GM18870 (cell line): ENCODE measurements at regions not wholly inside any gene's neighbourhood (a gene's known extent, or its start where the extent isn't known, plus 50 kb on each side); places are given as distances from the start of the nearest gene placed in this dataset.

ENCODE experiments used
- ATAC-seq: cut with Tn5 transposase; IDR thresholded peaks from one replicate; pipeline ENCODE4 v1.9.1; 2021; ENCODE audit warnings: moderate library complexity; ENCODE audit not compliant: unreplicated experiment

GRCh38 chr12:118467641-118468305, 91.4 kb downstream of the SUDS3 start:
- no peak for ATAC-seq

DNA sequence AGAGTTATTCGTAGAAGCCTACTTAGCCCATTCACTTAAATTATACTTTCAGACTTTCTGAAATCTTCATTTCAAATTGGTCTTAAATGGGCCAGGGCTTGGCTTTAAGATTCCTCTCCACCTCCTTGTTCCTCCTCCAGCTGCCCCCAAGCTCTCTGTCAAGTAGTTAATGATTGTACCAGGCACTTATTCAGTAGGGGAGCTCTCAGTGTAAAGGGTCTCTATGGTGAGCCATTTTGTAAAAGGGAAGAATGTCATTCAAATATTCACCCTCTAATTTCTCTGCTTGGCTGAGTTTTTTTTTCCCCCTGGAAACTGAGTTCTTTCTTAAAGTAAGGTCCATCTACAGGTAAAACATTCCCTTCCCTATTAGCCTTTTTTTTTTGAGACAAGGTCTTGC, 96.6 kb downstream of the SUDS3 start:
- no peak for ATAC-seq

DNA sequence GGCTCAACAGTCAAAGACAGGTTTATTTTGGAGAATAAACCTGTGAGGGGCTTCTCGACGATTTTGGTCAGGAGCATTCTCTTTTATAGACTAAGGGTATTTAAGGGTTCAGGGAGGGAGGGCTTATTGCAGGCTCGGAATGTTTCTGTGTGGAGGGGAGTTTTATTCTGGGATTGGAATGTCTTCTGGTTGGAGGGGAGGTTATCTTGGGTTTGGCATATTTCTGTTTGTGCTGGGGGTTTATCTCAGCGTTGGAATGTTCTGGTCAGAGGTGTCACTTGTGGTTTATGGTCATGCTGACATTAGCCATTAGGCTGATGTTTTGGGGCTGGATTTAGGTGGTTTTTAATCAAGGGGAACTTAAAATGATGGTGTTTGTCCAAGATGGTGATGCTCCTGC, 103.9 kb downstream of the SUDS3 start:
- ATAC-seq: no peak

GRCh38 chr12:118488034-118488433, 111.7 kb downstream of the SUDS3 start:
- no peak for ATAC-seq

DNA sequence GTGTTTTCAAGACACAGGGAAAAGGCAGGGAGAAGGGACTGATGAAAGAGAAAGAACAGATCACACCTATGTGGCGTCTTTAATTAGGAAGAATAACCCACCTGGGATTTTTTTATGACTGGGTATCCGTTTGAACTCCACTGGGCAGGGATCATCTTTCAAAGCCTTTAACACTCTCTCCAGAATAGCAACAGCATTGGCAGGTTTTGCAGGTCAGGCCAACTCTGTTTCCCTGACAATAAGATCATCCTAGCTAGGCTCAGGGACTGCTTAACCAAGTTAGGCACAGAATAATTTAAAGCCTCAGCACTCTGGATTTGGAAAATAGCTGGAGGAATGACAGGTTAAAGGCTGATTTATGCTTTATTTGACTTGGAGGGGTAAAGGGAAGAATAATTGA, 117.6 kb downstream of the SUDS3 start:
- ATAC-seq: no peak

GRCh38 chr12:118494776-118495175, 118.4 kb downstream of the SUDS3 start:
- no peak for ATAC-seq

DNA sequence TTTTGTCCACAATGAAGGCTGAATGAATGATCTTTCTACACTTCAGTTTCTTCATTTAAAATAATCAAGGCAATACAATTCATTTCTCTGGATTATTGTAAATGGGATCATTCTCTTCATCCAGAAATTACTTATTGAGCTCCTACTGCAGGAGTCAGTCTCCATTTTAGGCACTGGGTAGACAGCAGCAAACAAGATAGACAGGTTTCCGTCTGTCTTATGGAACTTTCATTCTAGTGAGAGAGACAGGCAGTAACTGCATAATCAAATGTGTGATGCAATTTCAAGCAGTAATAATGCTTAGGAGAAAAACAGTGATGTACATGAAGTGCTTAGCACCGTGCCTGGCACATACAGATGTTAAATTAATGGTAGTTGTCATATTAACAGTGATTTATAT, 118.9 kb downstream of the SUDS3 start:
- no peak for ATAC-seq

DNA sequence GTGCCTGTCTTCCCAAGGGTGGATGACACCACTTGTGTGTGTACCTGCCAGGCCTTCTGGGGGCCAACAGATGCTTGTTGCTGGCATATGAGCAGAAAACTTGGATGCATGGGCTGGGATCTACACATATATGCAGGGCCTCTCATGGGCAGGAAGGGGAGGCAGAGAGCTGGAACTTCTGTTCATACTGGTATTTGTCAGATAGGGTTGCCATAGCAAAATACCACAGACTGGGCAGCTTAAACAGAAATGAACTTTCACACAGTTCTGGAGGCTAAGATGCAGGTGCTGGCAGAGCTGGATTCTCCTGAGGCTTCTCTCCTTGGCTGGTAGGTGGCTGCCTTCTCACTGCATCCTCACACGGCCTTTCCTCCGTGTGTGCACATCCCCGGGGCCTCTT, 121.8 kb downstream of the SUDS3 start:
- ATAC-seq: no peak

- ATAC-seq: no peak
Observed at GRCh38 chr12:118500299-118500698, 123.9 kb downstream of the SUDS3 start.

GRCh38 chr12:118501489-118501888, 125.1 kb downstream of the SUDS3 start:
- ATAC-seq: no peak

DNA sequence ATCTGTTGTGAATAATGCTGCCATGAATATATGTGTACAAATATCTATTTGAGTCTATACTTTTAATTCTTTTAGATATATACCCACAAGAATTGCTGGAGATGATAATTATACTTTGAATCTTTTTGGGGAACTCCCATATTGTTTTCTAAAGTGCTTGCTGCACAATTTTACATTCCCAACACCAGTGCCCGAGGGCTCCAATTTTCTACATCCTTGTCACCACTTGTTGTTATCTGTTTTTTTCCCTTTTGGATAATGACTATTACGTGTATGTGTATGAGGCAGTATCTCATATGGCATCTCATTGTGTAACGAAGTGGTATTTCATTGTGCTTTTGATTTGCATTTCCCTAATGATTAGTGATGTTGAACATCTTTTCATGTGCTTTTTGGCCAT, 127.1 kb downstream of the SUDS3 start:
- no peak for ATAC-seq

GRCh38 chr12:118512669-118513068, 136.3 kb downstream of the SUDS3 start:
- no peak for ATAC-seq

GRCh38 chr12:118513611-118514010, 137.3 kb downstream of the SUDS3 start:
- ATAC-seq: no peak

GRCh38 chr12:118514297-118514696, 137.9 kb downstream of the SUDS3 start:
- no peak for ATAC-seq

DNA sequence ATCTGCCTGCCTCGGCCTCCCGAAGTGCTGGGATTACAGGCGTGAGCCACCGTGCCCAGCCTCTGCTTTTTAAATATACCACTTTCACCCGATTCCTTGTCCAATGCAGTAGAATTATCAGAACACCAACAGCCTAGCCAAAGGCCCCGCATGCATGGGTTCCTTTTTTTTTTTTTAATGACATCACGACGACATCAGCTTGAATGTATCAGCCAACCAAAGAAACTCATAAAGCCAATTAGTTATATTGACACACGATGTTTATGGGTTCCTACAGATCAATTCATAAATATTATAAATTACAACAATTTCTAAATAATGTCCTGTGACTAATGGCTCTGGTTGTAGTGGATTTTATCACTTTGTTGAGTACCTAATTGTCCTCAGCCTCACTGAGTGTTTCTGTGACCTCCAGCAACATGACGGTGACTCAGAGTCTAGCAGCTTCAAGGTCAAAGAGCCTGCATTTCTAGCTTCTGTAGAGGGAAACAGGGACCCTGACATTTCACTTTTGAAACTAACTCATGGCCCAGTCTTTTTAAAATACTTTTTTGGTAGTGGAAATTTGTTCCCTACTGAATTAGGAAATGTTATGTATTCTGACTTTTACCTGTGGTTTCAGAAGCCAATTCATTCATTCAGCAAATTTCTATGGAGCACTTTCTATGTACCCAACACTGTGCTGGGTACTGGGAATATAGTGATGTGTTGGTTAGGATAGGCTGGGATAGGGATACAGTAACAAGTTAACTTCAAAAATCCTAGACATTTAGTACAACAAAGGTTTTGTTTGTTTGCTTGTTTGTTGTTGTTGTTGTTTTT, 144.1 kb downstream of the SUDS3 start:
- no peak for ATAC-seq

DNA sequence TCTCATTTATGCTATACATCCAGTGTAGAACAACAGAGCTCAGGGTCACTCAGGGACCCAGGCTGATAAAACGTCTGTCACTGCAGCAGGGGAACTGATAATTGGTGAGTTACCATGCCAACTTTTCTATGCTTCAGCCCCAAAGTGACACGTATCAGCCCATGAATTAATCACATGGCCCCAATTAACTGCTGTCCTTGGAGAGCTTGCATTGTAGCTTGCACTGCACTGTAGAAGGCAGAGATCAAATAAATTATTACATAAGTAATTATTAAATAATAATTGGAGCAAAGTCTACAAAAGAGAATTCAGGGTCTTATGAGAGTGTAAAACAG, 144.6 kb downstream of the SUDS3 start:
- no peak for ATAC-seq

- no peak for ATAC-seq
Observed at GRCh38 chr12:118524446-118524845, 148.1 kb downstream of the SUDS3 start.

- no peak for ATAC-seq
Observed at GRCh38 chr12:118525216-118525615, 148.9 kb downstream of the SUDS3 start.

DNA sequence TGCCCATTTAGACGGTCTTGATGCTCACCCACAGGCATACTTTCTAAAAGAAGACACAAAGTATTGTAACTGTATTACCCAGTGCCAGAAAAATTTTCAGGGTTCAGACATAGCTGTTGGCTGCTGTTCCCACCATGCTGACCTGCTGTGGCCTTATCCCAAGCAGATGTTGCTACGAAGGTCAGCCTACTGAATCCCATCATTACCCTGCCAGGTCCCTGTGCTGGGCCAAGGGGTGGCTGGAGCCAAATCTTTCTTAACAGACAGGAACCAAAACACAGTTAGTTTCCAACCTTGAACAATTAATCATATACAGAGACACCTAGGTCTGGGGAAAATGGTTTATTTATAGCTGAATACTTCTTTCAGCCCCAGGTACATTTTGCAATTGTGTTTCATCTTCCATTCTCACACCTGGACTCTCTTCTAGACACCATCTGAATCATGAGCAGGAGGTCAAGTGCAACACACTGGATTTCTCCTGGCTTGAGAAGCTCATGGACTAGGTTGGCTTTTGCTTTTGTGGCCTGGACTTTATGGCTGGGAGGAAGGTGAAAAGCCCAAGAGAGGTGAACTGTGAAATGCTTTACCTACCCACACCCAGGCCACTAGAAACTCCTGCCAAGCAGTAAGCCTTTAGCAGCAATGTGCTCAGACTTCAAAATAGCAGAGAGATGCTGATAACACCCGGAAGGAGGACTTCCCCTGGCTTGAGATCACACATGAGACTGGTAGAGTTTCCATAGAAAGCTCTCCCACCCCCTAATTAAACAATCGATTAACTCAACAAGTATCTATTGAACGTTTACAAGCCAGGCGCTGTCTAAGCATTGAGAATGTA, 150.1 kb downstream of the SUDS3 start:
- ATAC-seq: no peak

DNA sequence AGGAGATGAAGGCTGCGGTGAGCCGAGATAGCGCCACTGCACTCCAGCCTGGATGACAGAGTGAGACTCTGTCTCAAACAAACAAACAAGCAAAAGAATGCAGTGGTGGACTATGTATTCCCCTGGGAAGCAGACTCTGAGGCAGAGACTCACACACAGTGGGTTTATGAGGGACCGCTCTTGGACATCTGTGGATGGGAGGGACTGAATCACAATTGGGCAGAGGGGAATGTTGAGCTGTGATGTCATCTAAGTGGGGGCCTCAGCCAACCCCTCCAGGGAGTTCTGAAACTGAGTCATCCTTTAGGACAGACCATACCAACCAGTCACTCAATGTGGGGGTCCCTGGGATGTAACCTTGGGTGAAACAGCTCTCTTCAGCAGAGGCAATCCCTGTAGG, 151.0 kb downstream of the SUDS3 start:
- ATAC-seq: no peak

- no peak for ATAC-seq
Observed at GRCh38 chr12:118528625-118529024, 152.3 kb downstream of the SUDS3 start.

- no peak for ATAC-seq
Observed at GRCh38 chr12:118534003-118534402, 157.6 kb downstream of the SUDS3 start.
